Middle frontal gyrus (tissue), 1 donor: ENCODE measurements at regions not wholly inside any gene's neighbourhood (a gene's known extent, or its start where the extent isn't known, plus 50 kb on each side); places are given as distances from the start of the nearest gene placed in this dataset.

ENCODE experiments used
- DNase-seq: peaks from one replicate; pipeline ENCODE4 v3.0.0-alpha.2; 2015; ENCODE audit warnings: low spot score; ENCODE audit errors: extremely low spot score

- DNase-seq, result peak; percentile 33
Observed at GRCh38 chr17:79137789-79138165, 63.2 kb downstream of the ENGASE start.

- no peak for DNase-seq
Observed at GRCh38 chr17:79137015-79137788, 62.6 kb downstream of the ENGASE start.

GRCh38 chr17:79136596-79136995 lies 62.0 kb downstream of the ENGASE start:
- no peak for DNase-seq
